ENCODE measurements at regions not wholly inside any gene's neighbourhood (a gene's known extent, or its start where the extent isn't known, plus 50 kb on each side); places are given as distances from the start of the nearest gene placed in this dataset.

- TF ChIP-seq POLR2A (IDR thresholded peaks at IDR 0.05): no peak
- TF ChIP-seq CTCF (IDR thresholded peaks at IDR 0.05): no peak
These were observed 298.1 kb downstream of the GALR1 start for GRCh38 chr18:77547757-77548156.
